ENCODE measurements at regions not wholly inside any gene's neighbourhood (a gene's known extent, or its start where the extent isn't known, plus 50 kb on each side); places are given as distances from the start of the nearest gene placed in this dataset.

DNA sequence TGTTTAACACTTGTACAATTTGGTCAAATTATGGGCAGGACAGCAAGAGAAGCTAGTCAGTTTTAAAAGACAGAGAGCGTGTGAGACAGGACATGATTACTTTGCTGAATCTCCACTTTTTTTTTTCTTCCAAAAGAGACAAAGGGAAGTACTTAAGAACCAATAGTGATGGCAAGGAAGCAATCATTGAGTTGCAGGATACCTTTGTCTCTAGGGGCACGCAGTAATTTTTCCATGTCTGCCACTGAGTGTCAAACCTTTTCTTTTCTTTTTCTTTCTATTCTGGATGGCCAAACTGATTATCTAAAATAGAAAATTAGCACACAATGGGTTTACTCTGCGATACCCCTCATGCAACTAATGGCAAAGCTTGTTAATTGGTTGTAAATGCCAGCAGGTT is 533.0 kb downstream of the PLCL1 start:
- H3K27ac ChIP-seq, result no peak overlapping the region

GRCh38 chr2:198328454-198328853 is 524.1 kb downstream of the PLCL1 start:
- H3K36me3 ChIP-seq, result no peaks in the 10 kb centered on the region

More for the DNA sequence above, 533.0 kb downstream of the PLCL1 start:
- Histone ChIP-seq H3K4me1 (no peaks in the 10 kb centered on the region), H3K27me3 (peaks cover 0 to 7% (median 0%) of the 10 kb centered on the region in 3 donors), H3K9me3 (no peaks in the 10 kb centered on the region), H3K4me3 (no peak overlapping the region), H3K36me3 (no peaks in the 10 kb centered on the region)
- intact Hi-C loops (cut with DNase I; ENCODE audit: low total_unique reads), result no loop called here
- no peak for DNase-seq
- 66 to 76% (median 71%) methylated on average over 3 of the region's 3 CpGs for WGBS, 5 donors
- no peak for TF ChIP-seq EP300 (IDR thresholded peaks at IDR 0.05)
- no peak for TF ChIP-seq POLR2AphosphoS5 (IDR thresholded peaks at IDR 0.05)
- no peak for TF ChIP-seq POLR2A (IDR thresholded peaks at IDR 0.05)
- TF ChIP-seq, protein P1, sequence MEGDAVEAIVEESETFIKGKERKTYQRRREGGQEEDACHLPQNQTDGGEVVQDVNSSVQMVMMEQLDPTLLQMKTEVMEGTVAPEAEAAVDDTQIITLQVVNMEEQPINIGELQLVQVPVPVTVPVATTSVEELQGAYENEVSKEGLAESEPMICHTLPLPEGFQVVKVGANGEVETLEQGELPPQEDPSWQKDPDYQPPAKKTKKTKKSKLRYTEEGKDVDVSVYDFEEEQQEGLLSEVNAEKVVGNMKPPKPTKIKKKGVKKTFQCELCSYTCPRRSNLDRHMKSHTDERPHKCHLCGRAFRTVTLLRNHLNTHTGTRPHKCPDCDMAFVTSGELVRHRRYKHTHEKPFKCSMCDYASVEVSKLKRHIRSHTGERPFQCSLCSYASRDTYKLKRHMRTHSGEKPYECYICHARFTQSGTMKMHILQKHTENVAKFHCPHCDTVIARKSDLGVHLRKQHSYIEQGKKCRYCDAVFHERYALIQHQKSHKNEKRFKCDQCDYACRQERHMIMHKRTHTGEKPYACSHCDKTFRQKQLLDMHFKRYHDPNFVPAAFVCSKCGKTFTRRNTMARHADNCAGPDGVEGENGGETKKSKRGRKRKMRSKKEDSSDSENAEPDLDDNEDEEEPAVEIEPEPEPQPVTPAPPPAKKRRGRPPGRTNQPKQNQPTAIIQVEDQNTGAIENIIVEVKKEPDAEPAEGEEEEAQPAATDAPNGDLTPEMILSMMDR (IDR thresholded peaks at IDR 0.05), result no peak

GRCh38 chr2:198327526-198327925 is 523.1 kb downstream of the PLCL1 start:
- Histone ChIP-seq H3K9me3 (no peaks in the 10 kb centered on the region), H3K4me1 (no peaks in the 10 kb centered on the region), H3K27me3 (no peaks in the 10 kb centered on the region), H3K4me3 (no peak overlapping the region), H3K27ac (no peak overlapping the region), H3K36me3 (no peaks in the 10 kb centered on the region)
- WGBS, 5 donors, result 86 to 96% (median 92%) methylated on average over 4 of the region's 4 CpGs
- intact Hi-C loops (cut with DNase I; ENCODE audit: low total_unique reads), result no loop called here
- no peak for DNase-seq
- TF ChIP-seq EP300 (IDR thresholded peaks at IDR 0.05) (no peak), POLR2AphosphoS5 (IDR thresholded peaks at IDR 0.05) (no peak), POLR2A (IDR thresholded peaks at IDR 0.05) (no peak)
- TF ChIP-seq, protein P1 (IDR thresholded peaks at IDR 0.05), result no peak

More at GRCh38 chr2:198328454-198328853, 524.1 kb downstream of the PLCL1 start:
- no peak for TF ChIP-seq EP300 (IDR thresholded peaks at IDR 0.05)
- TF ChIP-seq POLR2AphosphoS5 (IDR thresholded peaks at IDR 0.05), result no peak
- TF ChIP-seq, protein P1 (IDR thresholded peaks at IDR 0.05), result no peak
- no peak for TF ChIP-seq POLR2A (IDR thresholded peaks at IDR 0.05)
- Histone ChIP-seq H3K4me1 (no peaks in the 10 kb centered on the region), H3K27ac (no peak overlapping the region), H3K4me3 (no peak overlapping the region), H3K9me3 (no peaks in the 10 kb centered on the region), H3K27me3 (no peaks in the 10 kb centered on the region)
- no peak for DNase-seq
- 92 to 97% (median 95%) methylated on average over 2 of the region's 2 CpGs for WGBS, 5 donors
- intact Hi-C loops (cut with DNase I; ENCODE audit: low total_unique reads), result no loop called here

DNA sequence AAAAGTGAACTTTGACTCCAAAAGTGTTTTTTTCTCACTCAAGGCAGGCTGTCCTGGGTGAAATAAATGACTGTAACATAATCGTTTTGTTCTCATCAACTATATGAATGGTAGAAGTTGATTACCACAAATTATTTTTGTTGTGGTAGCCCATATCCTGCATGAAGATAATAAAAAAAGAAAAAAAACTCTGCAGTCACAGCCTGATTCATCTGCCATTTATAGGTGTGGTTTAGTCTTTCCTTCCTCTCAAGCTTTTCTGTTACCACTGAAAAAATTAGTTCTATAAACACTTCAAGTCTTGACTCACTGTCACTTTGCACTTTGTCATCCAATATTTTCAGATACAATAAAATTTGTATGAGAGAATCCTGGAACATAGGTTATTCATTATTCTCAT is 522.0 kb downstream of the PLCL1 start:
- H3K9me3 ChIP-seq, result no peaks in the 10 kb centered on the region
- H3K27me3 ChIP-seq, result peaks cover 0 to 11% (median 0%) of the 10 kb centered on the region in 3 donors
- H3K4me1 ChIP-seq, result no peaks in the 10 kb centered on the region
- no peak overlapping the region for H3K27ac ChIP-seq
- TF ChIP-seq, protein P1 (IDR thresholded peaks at IDR 0.05), result no peak
- TF ChIP-seq POLR2AphosphoS5 (IDR thresholded peaks at IDR 0.05), result no peak
- TF ChIP-seq POLR2A (IDR thresholded peaks at IDR 0.05), result no peak
- no peak for TF ChIP-seq EP300 (IDR thresholded peaks at IDR 0.05)
- no peaks in the 10 kb centered on the region for H3K36me3 ChIP-seq
- DNase-seq, result no peak
- 40 to 69% (median 56%) methylated on average over 1 of the region's 1 CpG for WGBS, 5 donors
- H3K4me3 ChIP-seq, result no peak overlapping the region
- intact Hi-C loops (cut with DNase I; ENCODE audit: low total_unique reads), result no loop called here

All from stomach (tissue), 8 donors.